ENCODE measurements at regions not wholly inside any gene's neighbourhood (a gene's known extent, or its start where the extent isn't known, plus 50 kb on each side); places are given as distances from the start of the nearest gene placed in this dataset.
"Not testable (repeated sequence)": the region's sequence is repeated elsewhere in the genome, so short reads cannot be mapped to it uniquely, and the experiment has no call there.

GRCh38 chr15:20239186-20239585, 302.4 kb downstream of the GOLGA6L6 start:
- intact Hi-C loops (cut with micrococcal nuclease); H3K27me3 Mint-ChIP-seq (ENCODE audit: low read depth in 3 of 3): not testable (repeated sequence)

DNA sequence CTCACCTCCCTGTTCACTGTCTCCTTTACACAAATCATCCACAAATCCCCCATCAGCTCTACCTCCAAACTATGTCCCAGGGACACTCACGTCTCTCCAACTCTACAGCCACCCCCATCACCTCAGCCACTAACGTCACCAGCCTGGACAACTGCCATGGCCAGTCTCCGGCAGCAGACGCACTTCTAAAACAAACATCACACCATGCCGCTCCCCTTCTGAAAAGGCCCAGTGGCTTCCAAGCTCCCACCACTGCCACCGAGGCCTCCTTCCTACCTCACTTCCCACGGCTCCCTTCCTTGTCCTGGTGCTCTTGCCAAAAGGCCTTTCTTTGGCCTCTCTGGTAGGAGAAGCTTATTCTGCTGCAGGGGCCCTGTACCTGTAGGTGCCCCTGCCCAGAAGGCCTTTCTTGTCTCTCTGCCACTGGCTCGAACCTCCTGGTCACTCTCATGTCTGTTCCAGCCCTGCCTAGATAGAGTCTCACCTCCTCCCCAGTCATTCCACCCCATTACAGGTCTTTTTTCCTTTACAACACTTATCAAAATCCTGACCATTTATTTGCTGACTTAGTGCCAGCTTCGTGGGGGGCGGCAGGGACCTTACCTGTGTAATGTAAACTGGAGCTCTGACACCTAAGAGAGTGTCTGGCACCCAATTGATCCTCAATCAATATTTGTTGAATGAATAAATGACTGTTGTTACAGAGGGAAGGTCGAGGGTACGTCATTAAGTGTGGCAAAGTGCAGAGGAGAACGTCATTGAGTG, 304.2 kb downstream of the GOLGA6L6 start:
- DNase-seq = not testable (repeated sequence)

More at GRCh38 chr15:20239186-20239585, 302.4 kb downstream of the GOLGA6L6 start:
- H3K79me2 ChIP-seq (ENCODE audit: insufficient read depth, low read length); H3K4me1 Mint-ChIP-seq; H3K36me3 ChIP-seq (replicated peaks in 1 of 2; ENCODE audit: control insufficient read depth in 1 of 2, insufficient read depth in 2 of 2, low read length in 2 of 2); DNase-seq; H3K4me3 ChIP-seq (replicated peaks in 1 of 3; ENCODE audit: low read depth in 2 of 3, low read length in 3 of 3); H3K4me2 ChIP-seq (replicated peaks; ENCODE audit: extremely low read depth, low read length, poor library complexity, severe bottlenecking); H3K4me3 Mint-ChIP-seq; H3K27ac Mint-ChIP-seq; H3K27me3 ChIP-seq (ENCODE audit: control insufficient read depth in 2 of 2, insufficient read depth in 2 of 2, low read length in 2 of 2); H4K20me1 ChIP-seq (ENCODE audit: insufficient read depth, low read length); H3K27ac ChIP-seq (ENCODE audit: low read depth in 1 of 2, low read length in 2 of 2); H2AFZ ChIP-seq (ENCODE audit: insufficient read depth, low read depth, low read length, poor library complexity, severe bottlenecking); H3K4me1 ChIP-seq (ENCODE audit: control insufficient read depth in 1 of 2, insufficient read depth in 2 of 2, low read length in 2 of 2); H3K36me3 Mint-ChIP-seq; H3K9ac ChIP-seq (ENCODE audit: insufficient read depth, low read length, poor library complexity, severe bottlenecking): not testable (repeated sequence)
- H3K9me3 ChIP-seq (replicated peaks in 1 of 2; ENCODE audit: control insufficient read depth in 1 of 2, insufficient read depth in 1 of 2, low read length in 2 of 2) = peaks cover 16 to 17% of the 10 kb centered on the region in 2 donors
- WGBS (ENCODE audit: insufficient coverage) = 86% methylated on average over 4 of the region's 4 CpGs
- H3K9me3 Mint-ChIP-seq = peaks cover 0 to 25% (median 12%) of the 10 kb centered on the region in 7 donors

DNA sequence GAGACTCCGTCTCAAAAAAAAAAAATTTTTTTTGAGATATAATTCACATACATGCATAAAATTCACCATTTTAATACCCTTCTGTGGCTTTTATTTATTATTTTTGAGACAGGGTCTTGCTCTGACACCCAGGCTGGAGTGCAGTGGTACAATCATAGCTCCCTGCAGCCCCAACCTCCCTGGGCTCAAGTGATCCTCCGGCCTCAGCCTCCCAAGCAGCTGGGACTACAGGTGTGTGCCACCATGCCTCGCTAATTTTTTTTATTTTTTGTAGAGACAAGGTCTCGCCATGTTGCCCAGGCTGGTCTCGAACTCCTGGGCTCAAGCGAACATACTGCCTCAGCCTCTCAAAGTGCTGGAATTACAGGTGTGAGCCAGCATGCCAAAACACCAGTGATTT, 305.9 kb downstream of the GOLGA6L6 start:
- H3K4me3 ChIP-seq (replicated peaks in 1 of 3; ENCODE audit: low read depth in 2 of 3, low read length in 3 of 3); H3K27me3 ChIP-seq (ENCODE audit: control insufficient read depth in 2 of 2, insufficient read depth in 2 of 2, low read length in 2 of 2); H3K79me2 ChIP-seq (ENCODE audit: insufficient read depth, low read length); H3K4me2 ChIP-seq (replicated peaks; ENCODE audit: extremely low read depth, low read length, poor library complexity, severe bottlenecking); H3K27me3 Mint-ChIP-seq (ENCODE audit: low read depth in 3 of 3); H2AFZ ChIP-seq (ENCODE audit: insufficient read depth, low read depth, low read length, poor library complexity, severe bottlenecking); H3K4me3 Mint-ChIP-seq; H3K9ac ChIP-seq (ENCODE audit: insufficient read depth, low read length, poor library complexity, severe bottlenecking); H3K4me1 Mint-ChIP-seq; intact Hi-C loops (cut with micrococcal nuclease); H4K20me1 ChIP-seq (ENCODE audit: insufficient read depth, low read length); H3K36me3 Mint-ChIP-seq; H3K36me3 ChIP-seq (replicated peaks in 1 of 2; ENCODE audit: control insufficient read depth in 1 of 2, insufficient read depth in 2 of 2, low read length in 2 of 2); DNase-seq; H3K27ac Mint-ChIP-seq; H3K4me1 ChIP-seq (ENCODE audit: control insufficient read depth in 1 of 2, insufficient read depth in 2 of 2, low read length in 2 of 2); H3K27ac ChIP-seq (ENCODE audit: low read depth in 1 of 2, low read length in 2 of 2): not testable (repeated sequence)
- peaks cover 0 to 15% (median 3%) of the 10 kb centered on the region in 7 donors for H3K9me3 Mint-ChIP-seq
- WGBS (ENCODE audit: insufficient coverage) = 85% methylated on average over 5 of the region's 6 CpGs
- H3K9me3 ChIP-seq (replicated peaks in 1 of 2; ENCODE audit: control insufficient read depth in 1 of 2, insufficient read depth in 1 of 2, low read length in 2 of 2) = peaks cover 8 to 20% of the 10 kb centered on the region in 2 donors

More for the DNA sequence above, 304.2 kb downstream of the GOLGA6L6 start:
- H3K36me3 ChIP-seq (replicated peaks in 1 of 2; ENCODE audit: control insufficient read depth in 1 of 2, insufficient read depth in 2 of 2, low read length in 2 of 2); intact Hi-C loops (cut with micrococcal nuclease); H3K4me3 Mint-ChIP-seq; H3K27ac Mint-ChIP-seq; H3K79me2 ChIP-seq (ENCODE audit: insufficient read depth, low read length); H3K36me3 Mint-ChIP-seq; H3K27me3 Mint-ChIP-seq (ENCODE audit: low read depth in 3 of 3); H3K27me3 ChIP-seq (ENCODE audit: control insufficient read depth in 2 of 2, insufficient read depth in 2 of 2, low read length in 2 of 2); H4K20me1 ChIP-seq (ENCODE audit: insufficient read depth, low read length); H3K27ac ChIP-seq (ENCODE audit: low read depth in 1 of 2, low read length in 2 of 2); H3K4me3 ChIP-seq (replicated peaks in 1 of 3; ENCODE audit: low read depth in 2 of 3, low read length in 3 of 3); H3K9ac ChIP-seq (ENCODE audit: insufficient read depth, low read length, poor library complexity, severe bottlenecking); H3K4me2 ChIP-seq (replicated peaks; ENCODE audit: extremely low read depth, low read length, poor library complexity, severe bottlenecking); H2AFZ ChIP-seq (ENCODE audit: insufficient read depth, low read depth, low read length, poor library complexity, severe bottlenecking); H3K4me1 Mint-ChIP-seq; H3K4me1 ChIP-seq (ENCODE audit: control insufficient read depth in 1 of 2, insufficient read depth in 2 of 2, low read length in 2 of 2): not testable (repeated sequence)
- WGBS (ENCODE audit: insufficient coverage) = 84% methylated on average over 13 of the region's 13 CpGs
- peaks cover 0 to 21% (median 6%) of the 10 kb centered on the region in 7 donors for H3K9me3 Mint-ChIP-seq
- H3K9me3 ChIP-seq (replicated peaks in 1 of 2; ENCODE audit: control insufficient read depth in 1 of 2, insufficient read depth in 1 of 2, low read length in 2 of 2) = peaks cover 16 to 17% of the 10 kb centered on the region in 2 donors

DNA sequence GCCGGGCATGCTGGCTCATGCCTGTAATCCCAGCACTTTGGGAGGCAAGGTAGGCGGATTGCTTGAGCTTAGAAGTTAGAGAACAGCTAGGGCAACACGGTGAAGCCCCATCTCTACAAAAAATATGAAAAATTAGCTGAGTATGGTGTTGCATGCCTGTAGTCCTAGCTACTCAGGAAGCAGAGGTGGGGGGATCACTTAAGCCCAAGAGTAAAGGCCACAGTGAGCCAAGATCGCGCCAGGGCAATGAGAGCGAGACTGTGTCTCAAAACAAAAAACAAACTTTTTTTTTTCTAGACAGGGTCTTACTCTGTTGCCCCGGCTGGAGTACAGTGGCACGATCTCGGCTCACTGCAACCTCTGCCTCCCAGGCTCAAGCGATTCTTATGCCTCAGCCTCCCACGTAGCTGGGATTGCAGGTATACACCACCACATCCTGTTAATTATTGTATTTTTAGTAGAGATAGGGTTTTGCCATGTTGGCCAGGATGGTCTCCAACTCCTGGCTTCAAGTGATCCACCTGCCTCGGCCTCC, 307.5 kb downstream of the GOLGA6L6 start:
- H3K4me1 Mint-ChIP-seq; H3K4me2 ChIP-seq (replicated peaks; ENCODE audit: extremely low read depth, low read length, poor library complexity, severe bottlenecking); H3K4me3 Mint-ChIP-seq; H3K4me3 ChIP-seq (replicated peaks in 1 of 3; ENCODE audit: low read depth in 2 of 3, low read length in 3 of 3); H4K20me1 ChIP-seq (ENCODE audit: insufficient read depth, low read length); DNase-seq; H3K27ac Mint-ChIP-seq; H3K27me3 ChIP-seq (ENCODE audit: control insufficient read depth in 2 of 2, insufficient read depth in 2 of 2, low read length in 2 of 2); H3K79me2 ChIP-seq (ENCODE audit: insufficient read depth, low read length); intact Hi-C loops (cut with micrococcal nuclease); H3K36me3 ChIP-seq (replicated peaks in 1 of 2; ENCODE audit: control insufficient read depth in 1 of 2, insufficient read depth in 2 of 2, low read length in 2 of 2); H3K36me3 Mint-ChIP-seq; H3K4me1 ChIP-seq (ENCODE audit: control insufficient read depth in 1 of 2, insufficient read depth in 2 of 2, low read length in 2 of 2); H3K27ac ChIP-seq (ENCODE audit: low read depth in 1 of 2, low read length in 2 of 2); H2AFZ ChIP-seq (ENCODE audit: insufficient read depth, low read depth, low read length, poor library complexity, severe bottlenecking); H3K27me3 Mint-ChIP-seq (ENCODE audit: low read depth in 3 of 3); H3K9ac ChIP-seq (ENCODE audit: insufficient read depth, low read length, poor library complexity, severe bottlenecking): not testable (repeated sequence)
- peaks cover 0 to 21% (median 6%) of the 10 kb centered on the region in 7 donors for H3K9me3 Mint-ChIP-seq
- WGBS (ENCODE audit: insufficient coverage) = 90% methylated on average over 8 of the region's 12 CpGs
- peaks cover 2 to 14% of the 10 kb centered on the region in 2 donors for H3K9me3 ChIP-seq (replicated peaks in 1 of 2; ENCODE audit: control insufficient read depth in 1 of 2, insufficient read depth in 1 of 2, low read length in 2 of 2)

Measured in CD14-positive monocyte (primary cell).